ENCODE measurements at regions not wholly inside any gene's neighbourhood (a gene's known extent, or its start where the extent isn't known, plus 50 kb on each side); places are given as distances from the start of the nearest gene placed in this dataset.
"Not testable (repeated sequence)": the region's sequence is repeated elsewhere in the genome, so short reads cannot be mapped to it uniquely, and the experiment has no call there.

DNA sequence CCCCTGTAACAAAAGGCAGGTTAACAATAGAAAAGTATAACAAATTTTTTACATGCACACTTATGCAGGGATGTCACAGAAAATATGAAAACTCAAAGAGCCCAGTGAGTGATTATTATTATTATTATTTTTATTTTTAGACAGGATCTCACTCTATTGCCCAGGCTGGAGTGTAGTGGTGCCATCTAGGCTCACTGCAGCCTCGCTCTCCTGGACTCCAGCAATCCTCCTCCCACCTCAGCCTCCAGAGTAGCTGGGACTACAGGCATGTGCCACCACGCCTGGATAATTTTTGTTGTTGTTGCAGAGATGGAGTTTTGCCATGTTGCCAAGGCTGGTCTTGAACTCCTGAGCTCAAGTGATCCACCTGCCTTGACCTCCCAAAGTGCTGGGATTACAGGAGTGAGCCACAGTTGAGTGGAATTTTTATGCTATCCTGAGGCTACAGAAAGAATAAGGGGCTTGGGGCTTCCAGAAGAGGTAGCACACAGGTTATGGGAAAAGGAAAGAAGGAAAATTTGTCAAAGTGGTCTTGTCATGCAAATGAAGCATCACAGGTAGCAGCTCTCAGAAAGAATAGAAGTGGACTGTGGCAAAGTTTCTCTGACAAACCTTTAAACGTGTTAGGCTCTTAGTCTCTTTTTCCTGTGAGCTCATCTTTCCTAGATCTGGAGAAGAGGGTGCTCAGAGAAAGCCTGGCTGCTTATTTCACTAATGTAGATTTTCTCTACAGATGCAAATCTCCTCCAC, 87.7 kb upstream of the LSM14A start:
- TF ChIP-seq, protein P1, sequence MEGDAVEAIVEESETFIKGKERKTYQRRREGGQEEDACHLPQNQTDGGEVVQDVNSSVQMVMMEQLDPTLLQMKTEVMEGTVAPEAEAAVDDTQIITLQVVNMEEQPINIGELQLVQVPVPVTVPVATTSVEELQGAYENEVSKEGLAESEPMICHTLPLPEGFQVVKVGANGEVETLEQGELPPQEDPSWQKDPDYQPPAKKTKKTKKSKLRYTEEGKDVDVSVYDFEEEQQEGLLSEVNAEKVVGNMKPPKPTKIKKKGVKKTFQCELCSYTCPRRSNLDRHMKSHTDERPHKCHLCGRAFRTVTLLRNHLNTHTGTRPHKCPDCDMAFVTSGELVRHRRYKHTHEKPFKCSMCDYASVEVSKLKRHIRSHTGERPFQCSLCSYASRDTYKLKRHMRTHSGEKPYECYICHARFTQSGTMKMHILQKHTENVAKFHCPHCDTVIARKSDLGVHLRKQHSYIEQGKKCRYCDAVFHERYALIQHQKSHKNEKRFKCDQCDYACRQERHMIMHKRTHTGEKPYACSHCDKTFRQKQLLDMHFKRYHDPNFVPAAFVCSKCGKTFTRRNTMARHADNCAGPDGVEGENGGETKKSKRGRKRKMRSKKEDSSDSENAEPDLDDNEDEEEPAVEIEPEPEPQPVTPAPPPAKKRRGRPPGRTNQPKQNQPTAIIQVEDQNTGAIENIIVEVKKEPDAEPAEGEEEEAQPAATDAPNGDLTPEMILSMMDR (IDR thresholded peaks at IDR 0.05) = no peak
- no peak for ATAC-seq (ENCODE audit: low FRiP score)
- no peak for DNase-seq (ENCODE audit: low spot score)

DNA sequence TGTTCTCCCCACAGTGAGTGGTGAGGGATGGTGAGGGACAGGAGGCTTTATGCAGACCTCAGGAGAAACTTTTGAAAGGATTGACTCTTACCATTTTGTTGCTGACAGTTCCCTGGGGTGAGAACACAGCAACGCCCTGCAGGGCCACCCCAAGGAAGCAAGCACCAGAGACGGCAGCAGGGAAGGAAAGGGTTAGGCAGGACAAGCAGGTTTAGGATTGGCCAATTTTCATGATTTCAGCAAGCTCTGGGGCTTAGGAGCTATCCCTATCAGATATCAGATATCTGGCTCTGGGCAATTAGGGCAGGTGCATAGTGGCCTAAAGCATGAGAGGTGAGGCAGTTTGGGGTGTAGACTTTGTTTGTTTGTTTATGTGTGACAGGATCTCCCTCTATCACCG, 87.0 kb upstream of the LSM14A start:
- TF ChIP-seq, protein P1 (IDR thresholded peaks at IDR 0.05) = no peak
- DNase-seq (ENCODE audit: low spot score) = no peak
- ATAC-seq (ENCODE audit: low FRiP score) = no peak

DNA sequence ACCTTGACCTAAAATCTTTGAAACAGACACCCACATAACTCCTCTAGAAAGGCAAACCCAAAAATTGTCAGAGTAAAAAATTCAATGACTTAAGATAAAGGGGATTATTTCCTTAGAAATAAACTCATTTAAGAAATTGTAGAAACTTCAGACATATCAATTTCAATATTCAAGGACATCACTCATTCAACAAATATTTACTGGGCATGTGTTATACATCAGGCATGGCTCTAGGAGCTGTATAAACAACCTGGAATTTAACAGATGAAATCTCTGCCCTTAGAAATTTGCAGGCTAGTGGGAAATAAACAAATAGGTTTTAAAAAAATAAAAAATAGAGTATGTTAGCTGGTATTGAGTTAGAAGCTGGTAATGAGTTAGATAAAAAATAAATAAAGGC, 84.0 kb upstream of the LSM14A start:
- ATAC-seq (ENCODE audit: low FRiP score) (no peak), DNase-seq (ENCODE audit: low spot score) (no peak)
- TF ChIP-seq, protein P1 (IDR thresholded peaks at IDR 0.05) = no peak

DNA sequence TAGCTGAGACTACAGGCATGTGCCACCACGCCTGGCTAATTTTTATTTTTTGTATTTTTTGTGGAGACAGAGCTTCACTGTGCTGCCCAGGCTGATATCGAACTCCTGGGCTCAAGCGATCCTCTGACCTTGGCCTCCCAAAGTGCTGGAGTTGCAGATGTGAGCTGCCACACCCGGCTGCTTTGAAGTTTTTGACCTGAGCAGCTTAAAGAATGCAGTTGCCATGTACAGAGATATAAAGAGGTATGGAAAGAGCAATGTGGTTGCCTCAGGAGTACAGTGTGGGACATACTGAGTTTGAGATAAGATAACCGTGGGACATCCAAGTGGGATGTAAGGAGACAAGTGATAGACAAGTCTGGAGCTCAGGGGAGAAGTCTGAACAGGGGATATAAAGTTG, 82.7 kb upstream of the LSM14A start:
- TF ChIP-seq, protein P1 (IDR thresholded peaks at IDR 0.05) = no peak
- ATAC-seq (ENCODE audit: low FRiP score) (no peak), DNase-seq (ENCODE audit: low spot score) (no peak)

DNA sequence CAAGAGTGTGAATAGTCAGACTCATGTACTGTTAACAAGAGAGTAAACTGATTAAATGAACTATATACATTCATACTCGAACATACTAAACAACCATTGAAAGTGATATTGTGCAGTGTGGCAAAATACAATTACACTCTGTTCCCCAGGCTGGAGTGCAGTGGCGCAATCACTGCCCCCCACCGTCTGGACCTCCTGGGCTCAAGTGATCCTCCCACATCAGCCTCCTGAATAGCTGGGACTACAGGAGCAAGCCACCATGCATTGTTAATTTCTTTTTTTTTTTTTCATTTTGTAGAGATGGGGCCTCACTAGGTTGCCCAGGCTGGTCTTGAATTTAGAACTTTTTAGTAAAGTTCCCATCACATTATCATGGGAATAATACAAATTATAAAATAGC, 77.3 kb upstream of the LSM14A start:
- TF ChIP-seq, protein P1 (IDR thresholded peaks at IDR 0.05) = no peak
- ATAC-seq (ENCODE audit: low FRiP score) (no peak), DNase-seq (ENCODE audit: low spot score) (no peak)

DNA sequence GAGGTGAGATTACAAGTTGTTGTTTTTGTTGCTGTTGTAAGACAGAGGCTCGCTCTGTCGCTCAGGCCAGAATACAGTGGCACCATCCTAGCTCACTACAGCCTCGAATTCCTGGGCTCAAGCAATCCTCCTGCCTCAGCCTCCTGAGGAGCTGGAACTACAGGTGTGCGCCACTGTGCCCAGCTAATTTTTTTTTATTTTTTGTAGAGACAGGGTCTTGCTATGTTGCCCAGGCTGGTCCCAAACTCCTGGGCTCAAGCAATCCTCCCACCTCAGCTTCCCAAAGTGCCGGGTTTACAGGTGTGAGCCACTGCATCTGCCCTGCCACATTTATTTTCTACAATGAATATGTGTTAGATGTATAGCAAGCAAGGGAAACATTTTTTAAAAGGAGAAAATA, 76.9 kb upstream of the LSM14A start:
- ATAC-seq (ENCODE audit: low FRiP score); DNase-seq (ENCODE audit: low spot score): not testable (repeated sequence)

DNA sequence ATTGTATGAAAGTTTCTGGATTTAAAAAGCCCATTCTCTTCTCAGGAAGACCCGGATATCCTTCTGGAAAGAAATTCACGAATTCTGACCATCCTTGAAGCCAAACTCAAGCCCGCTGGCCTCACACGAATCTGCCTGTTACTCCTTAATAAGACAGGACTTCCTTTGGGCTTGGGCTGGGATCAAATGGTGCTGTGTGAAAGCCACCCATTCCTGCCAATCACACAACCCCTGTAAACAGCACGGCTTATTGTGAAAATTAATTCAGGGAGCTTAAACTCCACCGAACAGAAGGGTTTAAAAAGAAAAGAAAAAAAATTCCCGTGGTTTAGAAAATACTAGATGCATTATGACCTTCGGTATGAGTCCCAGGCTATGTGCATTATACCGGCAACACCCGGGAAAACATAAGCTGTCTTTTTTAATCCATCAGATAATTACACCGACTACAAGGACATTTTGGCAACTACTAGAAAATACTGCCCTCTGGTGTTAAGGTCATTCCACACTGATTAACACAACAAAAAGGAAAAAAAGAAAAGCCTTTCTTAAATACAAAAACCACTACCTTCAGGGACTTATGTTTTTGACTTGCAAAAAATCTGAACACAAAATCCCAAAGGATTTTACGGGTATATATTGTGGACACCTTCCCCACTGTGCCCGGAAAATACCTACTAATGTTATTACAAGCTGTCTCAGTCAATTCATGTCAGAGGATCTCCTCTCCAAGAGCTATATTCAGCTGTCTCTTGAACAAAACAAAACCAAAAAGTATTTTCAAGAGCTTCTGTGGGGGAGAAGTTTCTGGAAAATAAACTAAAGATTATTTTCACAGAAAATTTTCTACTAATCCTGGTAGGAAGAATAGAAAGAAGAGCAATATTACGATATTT, 76.0 kb upstream of the LSM14A start:
- TF ChIP-seq, protein P1 (IDR thresholded peaks at IDR 0.05) = peak in 1 of 3 donors; percentile 16
- ATAC-seq (ENCODE audit: low FRiP score) (no peak), DNase-seq (ENCODE audit: low spot score) (no peak)

Data from omental fat pad (tissue), 3 donors.